SK-N-SH (cell line): ENCODE measurements at regions not wholly inside any gene's neighbourhood (a gene's known extent, or its start where the extent isn't known, plus 50 kb on each side); places are given as distances from the start of the nearest gene placed in this dataset.

Experiments used
- EZH2phosphoT487 ChIP-seq: fragments of 200-600 bp; sonication (generic); IDR thresholded peaks from 2 replicates; pipeline ENCODE4 v1.6.1; 2017; ENCODE audit warnings: low read depth, mixed run types, mild to moderate bottlenecking, antibody characterized with exemption, moderate library complexity, borderline replicate concordance
- GABPA ChIP-seq: IDR thresholded peaks from 2 replicates; pipeline ENCODE4 v1.4.0; 2012; ENCODE audit warnings: low read depth, mild to moderate bottlenecking
- POLR2AphosphoS5 ChIP-seq: IDR thresholded peaks from 2 replicates; pipeline ENCODE4 v1.6.1; 2012; ENCODE audit warnings: low read depth, low read length
- RAD21 ChIP-seq: IDR thresholded peaks from 2 replicates; pipeline ENCODE4 v1.6.1; 2012; ENCODE audit warnings: mild to moderate bottlenecking, low read length
- RFX5 ChIP-seq: IDR thresholded peaks from 2 replicates; pipeline ENCODE4 v1.6.1; 2012; ENCODE audit warnings: mild to moderate bottlenecking, improper control_type of control experiment, low read length
- RXRA ChIP-seq: IDR thresholded peaks from 2 replicates; pipeline ENCODE4 v1.4.0; 2012; ENCODE audit warnings: low read depth, mild to moderate bottlenecking, borderline replicate concordance
- TEAD4 ChIP-seq: IDR thresholded peaks from 2 replicates; pipeline ENCODE4 v1.4.0; 2012; ENCODE audit warnings: mild to moderate bottlenecking, borderline replicate concordance; ENCODE audit not compliant: insufficient read depth
- TF ChIP-seq, protein P1 (sequence below): fragments of 200-600 bp; sonication (generic); IDR thresholded peaks from 2 replicates; pipeline ENCODE4 v1.6.1; 2017; ENCODE audit warnings: antibody characterized with exemption, mild to moderate bottlenecking, moderate library complexity
- TF ChIP-seq, protein P2 (sequence below): IDR thresholded peaks from 2 replicates; pipeline ENCODE4 v1.4.0; 2012; ENCODE audit warnings: low read depth, borderline replicate concordance
- TF ChIP-seq, protein P3 (sequence below): fragments of 150-350 bp; IDR thresholded peaks from 2 replicates; pipeline ENCODE4 v1.6.1; 2017; ENCODE audit warnings: antibody characterized with exemption, low read length, low read depth, borderline replicate concordance

DNA sequence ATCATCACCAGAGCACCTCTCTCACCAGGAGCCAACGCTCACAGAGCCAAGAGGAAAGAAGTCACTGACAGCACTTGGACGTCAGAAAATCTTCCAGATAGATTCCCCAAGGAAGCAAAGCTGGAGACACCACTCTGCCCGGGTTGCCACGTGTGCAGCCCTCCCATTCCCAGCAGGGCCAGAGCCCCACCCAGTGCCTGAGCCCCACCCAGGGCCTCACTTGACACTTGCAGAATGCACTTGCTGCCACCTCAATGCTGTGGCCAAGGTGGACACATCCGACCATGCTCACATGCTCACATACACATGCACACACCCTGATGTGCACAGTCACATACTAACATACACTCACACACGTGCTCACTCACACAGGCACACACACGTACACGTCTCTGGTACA is 240.7 kb downstream of the RBFOX3 start:
- TF ChIP-seq GABPA (no peak), EZH2phosphoT487 (no peak), RXRA (no peak), POLR2AphosphoS5 (no peak), RAD21 (no peak), RFX5 (no peak), TEAD4 (no peak)
- TF ChIP-seq, protein P1, sequence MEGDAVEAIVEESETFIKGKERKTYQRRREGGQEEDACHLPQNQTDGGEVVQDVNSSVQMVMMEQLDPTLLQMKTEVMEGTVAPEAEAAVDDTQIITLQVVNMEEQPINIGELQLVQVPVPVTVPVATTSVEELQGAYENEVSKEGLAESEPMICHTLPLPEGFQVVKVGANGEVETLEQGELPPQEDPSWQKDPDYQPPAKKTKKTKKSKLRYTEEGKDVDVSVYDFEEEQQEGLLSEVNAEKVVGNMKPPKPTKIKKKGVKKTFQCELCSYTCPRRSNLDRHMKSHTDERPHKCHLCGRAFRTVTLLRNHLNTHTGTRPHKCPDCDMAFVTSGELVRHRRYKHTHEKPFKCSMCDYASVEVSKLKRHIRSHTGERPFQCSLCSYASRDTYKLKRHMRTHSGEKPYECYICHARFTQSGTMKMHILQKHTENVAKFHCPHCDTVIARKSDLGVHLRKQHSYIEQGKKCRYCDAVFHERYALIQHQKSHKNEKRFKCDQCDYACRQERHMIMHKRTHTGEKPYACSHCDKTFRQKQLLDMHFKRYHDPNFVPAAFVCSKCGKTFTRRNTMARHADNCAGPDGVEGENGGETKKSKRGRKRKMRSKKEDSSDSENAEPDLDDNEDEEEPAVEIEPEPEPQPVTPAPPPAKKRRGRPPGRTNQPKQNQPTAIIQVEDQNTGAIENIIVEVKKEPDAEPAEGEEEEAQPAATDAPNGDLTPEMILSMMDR, result no peak
- TF ChIP-seq, protein P2, sequence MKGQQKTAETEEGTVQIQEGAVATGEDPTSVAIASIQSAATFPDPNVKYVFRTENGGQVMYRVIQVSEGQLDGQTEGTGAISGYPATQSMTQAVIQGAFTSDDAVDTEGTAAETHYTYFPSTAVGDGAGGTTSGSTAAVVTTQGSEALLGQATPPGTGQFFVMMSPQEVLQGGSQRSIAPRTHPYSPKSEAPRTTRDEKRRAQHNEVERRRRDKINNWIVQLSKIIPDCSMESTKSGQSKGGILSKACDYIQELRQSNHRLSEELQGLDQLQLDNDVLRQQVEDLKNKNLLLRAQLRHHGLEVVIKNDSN, result no peak
- TF ChIP-seq, protein P3, sequence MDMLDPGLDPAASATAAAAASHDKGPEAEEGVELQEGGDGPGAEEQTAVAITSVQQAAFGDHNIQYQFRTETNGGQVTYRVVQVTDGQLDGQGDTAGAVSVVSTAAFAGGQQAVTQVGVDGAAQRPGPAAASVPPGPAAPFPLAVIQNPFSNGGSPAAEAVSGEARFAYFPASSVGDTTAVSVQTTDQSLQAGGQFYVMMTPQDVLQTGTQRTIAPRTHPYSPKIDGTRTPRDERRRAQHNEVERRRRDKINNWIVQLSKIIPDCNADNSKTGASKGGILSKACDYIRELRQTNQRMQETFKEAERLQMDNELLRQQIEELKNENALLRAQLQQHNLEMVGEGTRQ, result no peak
